CD14-positive monocyte (primary cell): ENCODE measurements at regions not wholly inside any gene's neighbourhood (a gene's known extent, or its start where the extent isn't known, plus 50 kb on each side); places are given as distances from the start of the nearest gene placed in this dataset.

Source experiments
- DNase-seq, 3 donors: peaks; one replicate each; pipeline ENCODE4 v3.0.0-alpha.2; 2011 to 2022
- H2AFZ ChIP-seq: 2 replicates; pipeline ENCODE4 v1.6.0; 2012; ENCODE audit warnings: mild to moderate bottlenecking, low read depth, low read length, inconsistent platforms; ENCODE audit not compliant: insufficient read depth, poor library complexity, severe bottlenecking
- H3K27ac ChIP-seq, 2 donors: 1 replicate in 1 of 2; 2 replicates in 1 of 2; pipeline ENCODE4 v1.5.1; 2012 to 2013; ENCODE audit warnings: low read length in 2 of 2, control low read depth in 1 of 2, inconsistent platforms in 1 of 2, low read depth in 1 of 2, mild to moderate bottlenecking in 1 of 2
- H3K27me3 ChIP-seq, 2 donors: one replicate each; pipeline versions ENCODE4 v1.6.0 to v1.6.1; 2011 to 2013; ENCODE audit warnings: low read length in 2 of 2; ENCODE audit not compliant: control insufficient read depth in 2 of 2, insufficient read depth in 2 of 2
- H3K36me3 ChIP-seq, 2 donors: replicated peaks in 1 of 2; 1 replicate in 1 of 2; 2 replicates in 1 of 2; pipeline versions ENCODE4 v1.5.1 to v1.6.1; 2012 to 2013; ENCODE audit warnings: low read length in 2 of 2, control low read depth in 1 of 2, inconsistent platforms in 1 of 2, mild to moderate bottlenecking in 1 of 2; ENCODE audit not compliant: insufficient read depth in 2 of 2, control insufficient read depth in 1 of 2
- H3K4me1 ChIP-seq, 2 donors: 1 replicate in 1 of 2; 2 replicates in 1 of 2; pipeline versions ENCODE4 v1.5.1 to v1.6.1; 2012 to 2013; ENCODE audit warnings: low read length in 2 of 2, control low read depth in 1 of 2, inconsistent platforms in 1 of 2, mild to moderate bottlenecking in 1 of 2, moderate library complexity in 1 of 2; ENCODE audit not compliant: insufficient read depth in 2 of 2, control insufficient read depth in 1 of 2
- H3K4me2 ChIP-seq: replicated peaks from 2 replicates; pipeline ENCODE3; 2012; ENCODE audit warnings: low read length, moderate library complexity, mild to moderate bottlenecking; ENCODE audit not compliant: poor library complexity, severe bottlenecking; ENCODE audit errors: extremely low read depth
- H3K4me3 ChIP-seq, 3 experiments: fragments of 200-600 bp in 1 of 3; sonication (generic) in 1 of 3; replicated peaks in 1 of 3; 1 replicate in 2 of 3; 2 replicates in 1 of 3; pipeline ENCODE4 v1.5.1; 2011 to 2013; ENCODE audit warnings: low read length in 3 of 3, mild to moderate bottlenecking in 3 of 3, control low read depth in 2 of 3, low read depth in 2 of 3, inconsistent platforms in 1 of 3, moderate library complexity in 1 of 3
- H3K79me2 ChIP-seq: 2 replicates; pipeline ENCODE4 v1.6.0; 2012; ENCODE audit warnings: mild to moderate bottlenecking, control low read depth, inconsistent platforms, low read length, moderate library complexity; ENCODE audit not compliant: insufficient read depth
- H3K9ac ChIP-seq: 2 replicates; pipeline ENCODE4 v1.6.0; 2017; ENCODE audit warnings: low read length, mild to moderate bottlenecking; ENCODE audit not compliant: insufficient read depth, poor library complexity, severe bottlenecking
- H3K9me3 ChIP-seq, 2 donors: replicated peaks in 1 of 2; 1 replicate in 1 of 2; 2 replicates in 1 of 2; pipeline versions ENCODE4 v1.5.1 to v1.6.1; 2012 to 2013; ENCODE audit warnings: low read length in 2 of 2, control low read depth in 1 of 2; ENCODE audit not compliant: control insufficient read depth in 1 of 2, insufficient read depth in 1 of 2
- H4K20me1 ChIP-seq: 2 replicates; pipeline ENCODE4 v1.6.0; 2012; ENCODE audit warnings: mild to moderate bottlenecking, low read length, control low read depth, moderate library complexity; ENCODE audit not compliant: insufficient read depth
- H3K27ac Mint-ChIP-seq, 7 donors: one replicate each; pipeline ENCODE4 v1.8.0; 2020; ENCODE audit warnings: mild to moderate bottlenecking in 7 of 7, mixed read lengths in 7 of 7, moderate library complexity in 6 of 7, inconsistent platforms in 2 of 7
- H3K27me3 Mint-ChIP-seq, 3 donors: one replicate each; pipeline ENCODE4 v1.8.0; 2021 to 2022; ENCODE audit warnings: low read depth in 3 of 3, mild to moderate bottlenecking in 3 of 3, mixed read lengths in 3 of 3, moderate library complexity in 3 of 3, inconsistent platforms in 1 of 3
- H3K36me3 Mint-ChIP-seq, 2 donors: one replicate each; pipeline ENCODE4 v1.8.0; 2020; ENCODE audit warnings: mixed read lengths in 2 of 2, inconsistent platforms in 1 of 2, mild to moderate bottlenecking in 1 of 2
- H3K4me1 Mint-ChIP-seq: one replicate; pipeline ENCODE4 v1.8.0; 2020; ENCODE audit warnings: mild to moderate bottlenecking, mixed read lengths
- H3K4me3 Mint-ChIP-seq, 2 donors: one replicate each; pipeline ENCODE4 v1.8.0; 2020; ENCODE audit warnings: mild to moderate bottlenecking in 2 of 2, mixed read lengths in 2 of 2, moderate library complexity in 1 of 2
- H3K9me3 Mint-ChIP-seq, 7 donors: one replicate each; pipeline ENCODE4 v1.8.0; 2020 to 2022; ENCODE audit warnings: mixed read lengths in 7 of 7, mild to moderate bottlenecking in 6 of 7, moderate library complexity in 6 of 7, inconsistent platforms in 2 of 7
- CTCF ChIP-seq: fragments of 200-600 bp; IDR thresholded peaks from one replicate; pipeline ENCODE4 v1.8.0; 2022; ENCODE audit warnings: antibody characterized with exemption, mild to moderate bottlenecking
- WGBS: methylation state at CpG from one replicate; pipeline ENCODE4 v1.1.5; 2013; ENCODE audit warnings: missing lambda C conversion rate; ENCODE audit not compliant: insufficient coverage; 5-methylcytosine and 5-hydroxymethylcytosine counted together
- intact Hi-C, 2 donors: fragments of 100-400 bp; cut with micrococcal nuclease; formaldehyde crosslinking; loops; one replicate each; pipeline versions ENCODE4 v1.15.0 to v1.15.1; 2023

- Mint-ChIP-seq H3K36me3 (no peaks in the 10 kb centered on the region), H3K4me1 (no peaks in the 10 kb centered on the region), H3K27ac (no peak overlapping the region), H3K9me3 (peaks cover 2 to 31% (median 9%) of the 10 kb centered on the region in 7 donors), H3K27me3 (no peaks in the 10 kb centered on the region), H3K4me3 (no peak overlapping the region)
- H3K4me3 ChIP-seq, result no peak overlapping the region
- H3K4me2 ChIP-seq, result no peak overlapping the region
- H2AFZ ChIP-seq, result no peak overlapping the region
- no peaks in the 10 kb centered on the region for H4K20me1 ChIP-seq
- 100% methylated on average over 1 of the region's 1 CpG for WGBS
- no peaks in the 10 kb centered on the region for H3K4me1 ChIP-seq
- no peaks in the 10 kb centered on the region for H3K27me3 ChIP-seq
- intact Hi-C loops, result no loop called here
- H3K9ac ChIP-seq, result no peak overlapping the region
- no peaks in the 10 kb centered on the region for H3K79me2 ChIP-seq
- peaks cover 0 to 5% of the 10 kb centered on the region in 2 donors for H3K9me3 ChIP-seq
- no peaks in the 10 kb centered on the region for H3K36me3 ChIP-seq
- TF ChIP-seq CTCF, result no peak
- no peak overlapping the region for H3K27ac ChIP-seq
- no peak for DNase-seq
These were observed 209.8 kb upstream of the POU2AF2 start for GRCh38 chr11:111035746-111036145.

DNA sequence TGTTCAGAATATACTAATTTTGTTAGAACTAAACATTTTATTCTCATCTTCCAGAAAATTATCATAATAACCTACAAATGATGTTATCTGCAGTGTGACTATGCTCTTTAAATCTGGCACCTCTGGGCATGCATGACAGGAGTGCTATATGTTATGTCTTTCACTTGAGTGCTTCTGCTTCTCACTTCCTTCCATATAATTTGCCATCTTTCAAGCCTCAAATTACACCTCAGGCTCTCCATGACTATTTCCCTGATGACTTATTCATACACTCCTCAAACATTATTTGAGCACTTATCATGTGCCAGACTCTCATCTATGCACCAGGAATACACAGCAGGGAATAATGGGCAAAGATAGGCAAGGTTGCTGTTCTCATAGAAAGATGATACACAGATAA is 219.3 kb upstream of the POU2AF2 start:
- peaks cover 0 to 5% (median 2%) of the 10 kb centered on the region in 3 donors for H3K27me3 Mint-ChIP-seq
- H4K20me1 ChIP-seq, result no peaks in the 10 kb centered on the region
- no peak overlapping the region for H3K27ac ChIP-seq
- H3K4me3 ChIP-seq, result no peak overlapping the region
- no peak overlapping the region for H3K4me3 Mint-ChIP-seq
- DNase-seq, result no peak
- peaks cover 3 to 4% of the 10 kb centered on the region in 2 donors for H3K4me1 ChIP-seq
- no peaks in the 10 kb centered on the region for H3K27me3 ChIP-seq
- H3K4me1 Mint-ChIP-seq, result peaks cover 5% of the 10 kb centered on the region
- H3K9me3 Mint-ChIP-seq, result peaks cover 7 to 26% (median 18%) of the 10 kb centered on the region in 7 donors
- no peaks in the 10 kb centered on the region for H3K79me2 ChIP-seq
- no peak overlapping the region for H2AFZ ChIP-seq
- H3K36me3 Mint-ChIP-seq, result no peaks in the 10 kb centered on the region
- no peak overlapping the region for H3K9ac ChIP-seq
- no peak overlapping the region for H3K4me2 ChIP-seq
- intact Hi-C loops, result no loop called here
- H3K36me3 ChIP-seq, result no peaks in the 10 kb centered on the region
- peaks cover 4 to 9% of the 10 kb centered on the region in 2 donors for H3K9me3 ChIP-seq
- no peak for TF ChIP-seq CTCF
- no peak overlapping the region for H3K27ac Mint-ChIP-seq
